ENCODE measurements at regions not wholly inside any gene's neighbourhood (a gene's known extent, or its start where the extent isn't known, plus 50 kb on each side); places are given as distances from the start of the nearest gene placed in this dataset.

GRCh38 chr7:114026486-114027089 lies 107.8 kb upstream of the PPP1R3A start:
- ChIA-PET POLR2A (no interaction called here), CTCF (no interaction called here)

GRCh38 chr7:114021135-114021534 lies 102.3 kb upstream of the PPP1R3A start:
- POLR2A ChIA-PET, result no interaction called here
- CTCF ChIA-PET, result no interaction called here

GRCh38 chr7:114008696-114009095 lies 89.9 kb upstream of the PPP1R3A start:
- ChIA-PET CTCF (no interaction called here), POLR2A (no interaction called here)

- CTCF ChIA-PET, result no interaction called here
- POLR2A ChIA-PET, result no interaction called here
Measured at GRCh38 chr7:114007386-114007785, 88.6 kb upstream of the PPP1R3A start.

- CTCF ChIA-PET, result no interaction called here
- POLR2A ChIA-PET, result no interaction called here
Measured at GRCh38 chr7:113998934-113999333, 80.1 kb upstream of the PPP1R3A start.

GRCh38 chr7:113996405-113996804 lies 77.6 kb upstream of the PPP1R3A start:
- CTCF ChIA-PET, result no interaction called here

GRCh38 chr7:113986216-113986615 lies 67.4 kb upstream of the PPP1R3A start:
- POLR2A ChIA-PET, result no interaction called here
- CTCF ChIA-PET, result no interaction called here

More at GRCh38 chr7:113996405-113996804, 77.6 kb upstream of the PPP1R3A start:
- POLR2A ChIA-PET, result no interaction called here

- POLR2A ChIA-PET, result no interaction called here
- CTCF ChIA-PET, result no interaction called here
Measured at GRCh38 chr7:113976508-113976907, 57.7 kb upstream of the PPP1R3A start.

- CTCF ChIA-PET, result no interaction called here
- POLR2A ChIA-PET, result no interaction called here
Measured at GRCh38 chr7:113968713-113969112, 49.9 kb upstream of the PPP1R3A start.
